Amygdala (tissue), 56 donors: ENCODE measurements at regions not wholly inside any gene's neighbourhood (a gene's known extent, or its start where the extent isn't known, plus 50 kb on each side); places are given as distances from the start of the nearest gene placed in this dataset.

Experiments used
- DNase-seq, 56 donors: peaks; one replicate each; lab custom pipeline; 2025; lab: John Stamatoyannopoulos, UW

DNA sequence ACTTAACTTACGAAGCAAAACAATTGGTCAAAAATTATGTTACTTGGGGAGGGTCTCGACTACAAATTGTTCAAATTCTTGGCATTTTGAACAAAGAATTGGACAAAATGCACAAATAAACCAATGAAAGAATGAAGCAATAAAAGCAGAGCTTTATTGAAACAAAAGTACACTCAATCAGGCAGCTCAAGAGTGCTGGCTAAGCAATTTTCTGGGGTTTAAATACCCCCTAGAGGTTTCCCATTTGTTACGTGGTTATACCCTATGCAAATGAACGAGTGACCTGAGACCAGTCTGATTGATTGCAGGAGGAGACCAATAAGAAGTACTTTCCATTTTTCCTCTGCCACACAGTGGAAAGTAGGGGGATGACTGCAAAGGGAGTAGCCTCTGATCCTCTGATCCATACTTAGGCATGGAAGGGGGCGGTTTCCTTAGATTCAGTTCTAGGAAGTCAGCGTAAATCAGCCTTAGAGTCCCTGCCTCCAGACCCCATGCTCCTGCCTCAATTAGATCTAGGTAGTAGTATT, 228.6 kb downstream of the EFNB2 start:
- DNase-seq = no peak

DNA sequence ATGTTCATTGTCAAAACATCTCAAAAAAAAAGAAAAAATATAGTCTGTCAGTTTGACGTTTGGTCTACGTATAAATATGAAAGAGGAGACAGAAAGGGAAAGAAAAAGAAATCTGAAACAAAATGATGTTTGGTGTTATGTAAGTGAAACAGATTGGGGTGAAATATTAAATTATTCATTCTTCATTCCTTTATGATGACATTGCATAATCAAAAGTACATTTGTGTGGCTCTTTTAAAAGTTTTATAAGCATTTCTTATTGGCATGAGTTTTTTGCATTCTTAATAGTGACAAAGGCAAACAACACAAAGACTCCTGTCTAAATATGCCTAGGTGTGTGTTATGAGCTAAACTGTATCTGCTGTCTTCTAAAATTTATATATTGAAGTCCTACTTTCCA, 232.6 kb downstream of the EFNB2 start:
- no peak for DNase-seq

GRCh38 chr13:106302011-106302410, 233.5 kb downstream of the EFNB2 start:
- DNase-seq = no peak

DNA sequence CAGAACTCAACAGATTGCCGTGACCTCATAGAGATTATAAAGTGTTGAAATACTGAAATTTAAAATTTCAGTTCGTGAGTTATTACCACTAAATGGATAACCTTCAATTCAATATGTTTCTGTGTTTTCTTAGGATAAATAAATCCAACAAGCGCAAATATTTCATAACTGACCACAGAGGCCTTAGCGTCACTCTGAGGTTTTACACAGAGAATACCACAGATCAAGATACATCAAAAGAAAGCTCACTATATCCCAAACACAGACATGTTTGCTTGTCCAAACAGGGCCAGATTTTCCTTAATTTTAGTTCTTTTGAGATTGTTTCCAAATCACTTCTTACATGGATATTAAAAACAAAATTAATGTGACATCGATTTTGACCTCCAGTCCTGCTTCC, 235.8 kb downstream of the EFNB2 start:
- DNase-seq = no peak

DNA sequence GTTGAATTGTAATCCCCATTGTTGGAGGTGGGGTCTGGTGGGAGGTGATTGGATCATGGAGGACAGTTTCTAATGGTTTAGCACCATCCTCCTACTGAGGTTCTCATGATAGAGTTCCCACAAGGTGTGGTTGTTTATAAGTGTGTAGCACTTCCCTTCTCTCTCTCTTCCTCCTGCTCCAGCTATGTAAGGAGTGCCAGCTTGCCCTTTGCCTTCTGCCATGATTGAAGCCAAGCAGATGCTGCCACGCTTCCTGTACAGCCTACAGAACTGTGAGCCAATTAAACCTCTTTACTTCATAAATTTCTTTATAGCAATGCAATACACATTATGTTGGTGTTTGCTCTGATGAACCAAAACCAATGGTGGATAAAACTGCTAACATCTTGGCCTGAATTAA, 238.2 kb downstream of the EFNB2 start:
- DNase-seq = no peak

- no peak for DNase-seq
These were observed 238.7 kb downstream of the EFNB2 start for GRCh38 chr13:106296723-106297122.

GRCh38 chr13:106295971-106296370, 239.5 kb downstream of the EFNB2 start:
- DNase-seq = no peak

GRCh38 chr13:106291006-106291405, 244.5 kb downstream of the EFNB2 start:
- no peak for DNase-seq

DNA sequence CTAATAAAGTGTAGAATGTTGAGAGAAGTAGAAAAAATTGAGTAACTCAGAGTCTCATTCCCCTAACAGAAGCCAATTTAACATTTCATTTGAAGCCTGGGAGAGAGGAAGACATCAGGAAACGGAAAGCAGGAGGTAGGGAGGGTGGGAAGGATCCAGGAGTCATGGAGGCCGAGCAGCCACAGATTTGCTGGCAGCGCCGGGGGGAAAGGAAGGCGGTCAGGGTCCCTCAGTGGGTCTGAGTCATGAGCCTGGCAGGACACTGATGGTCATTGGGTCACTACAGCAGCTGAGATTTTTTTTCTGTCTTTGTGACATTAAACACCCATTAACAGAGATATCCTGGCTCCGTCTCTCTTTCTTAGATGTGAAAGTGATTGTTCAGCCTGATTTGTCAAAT, 248.1 kb downstream of the EFNB2 start:
- no peak for DNase-seq

DNA sequence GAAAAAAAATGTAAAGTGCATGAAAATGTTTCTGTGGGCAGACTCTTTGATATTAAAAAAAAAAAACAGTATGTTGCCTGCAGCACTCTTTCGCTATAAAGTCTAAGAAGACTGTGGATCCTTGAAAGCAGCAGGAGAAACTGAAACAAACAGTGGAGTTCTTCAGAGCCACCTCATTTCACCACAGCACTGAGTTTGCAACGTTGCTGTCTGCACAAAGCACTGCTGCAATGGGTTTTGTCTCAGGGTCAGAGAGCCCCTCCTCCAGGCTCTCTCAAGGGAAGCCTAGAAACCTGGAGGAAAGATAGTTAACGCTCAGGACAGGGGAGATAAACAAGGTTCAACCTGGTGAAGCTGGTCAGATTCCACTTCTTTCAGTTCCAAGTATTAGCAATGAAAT, 248.7 kb downstream of the EFNB2 start:
- DNase-seq = no peak

DNA sequence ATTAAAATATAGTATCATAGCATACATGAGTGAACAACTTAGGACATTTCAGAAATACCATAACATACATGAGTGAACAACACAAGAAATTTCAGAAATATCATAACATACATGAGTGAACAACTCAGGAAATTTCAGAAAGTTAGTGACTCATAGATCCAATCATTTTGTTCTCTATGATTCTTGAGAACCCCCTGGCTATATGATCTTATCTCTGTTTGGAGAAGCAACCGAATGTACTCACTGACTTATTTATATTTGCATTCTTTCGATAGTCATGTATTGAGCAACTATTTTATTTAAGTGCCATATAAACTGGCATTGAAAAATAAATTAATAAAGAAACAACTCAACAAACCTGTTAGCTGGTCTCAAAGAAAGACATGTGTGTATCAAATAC, 251.1 kb downstream of the EFNB2 start:
- DNase-seq = no peak

- DNase-seq = no peak
These were observed 254.0 kb downstream of the EFNB2 start for GRCh38 chr13:106281426-106281825.

DNA sequence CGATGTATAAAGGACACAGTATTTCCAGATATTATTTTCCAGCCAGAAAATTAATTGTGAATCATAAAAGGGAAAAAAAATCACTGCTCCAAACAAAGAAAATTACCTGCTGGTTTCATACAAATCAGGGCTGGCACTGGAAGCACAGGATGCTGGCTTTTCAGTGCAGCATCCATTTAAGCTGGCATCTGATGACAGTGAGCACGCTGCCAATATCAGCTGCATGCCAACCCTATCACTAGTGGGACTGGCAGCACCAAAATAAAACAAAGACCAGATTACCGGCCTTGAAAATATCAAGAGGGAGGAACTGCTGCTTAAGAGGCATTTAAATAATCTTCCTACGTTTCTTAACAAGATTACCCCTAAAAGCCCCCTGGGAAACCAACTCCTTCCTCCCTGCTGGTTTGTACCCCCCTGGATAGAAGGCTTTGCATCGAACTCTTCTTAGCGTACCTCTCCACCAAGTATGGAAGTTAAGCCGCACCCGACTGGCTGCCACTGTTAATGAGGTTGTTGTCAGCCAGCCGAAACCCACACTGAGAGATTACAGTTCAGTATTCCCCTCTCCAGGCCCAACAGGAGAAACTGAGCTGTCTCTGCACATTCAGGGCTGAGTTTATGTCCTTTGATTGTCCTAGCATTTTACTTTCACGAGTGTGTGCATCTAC, 257.8 kb downstream of the EFNB2 start:
- DNase-seq = peak in 8 of 56 donors; percentile 1 to 25 (median 6)

GRCh38 chr13:106276876-106277275, 258.6 kb downstream of the EFNB2 start:
- DNase-seq = no peak

DNA sequence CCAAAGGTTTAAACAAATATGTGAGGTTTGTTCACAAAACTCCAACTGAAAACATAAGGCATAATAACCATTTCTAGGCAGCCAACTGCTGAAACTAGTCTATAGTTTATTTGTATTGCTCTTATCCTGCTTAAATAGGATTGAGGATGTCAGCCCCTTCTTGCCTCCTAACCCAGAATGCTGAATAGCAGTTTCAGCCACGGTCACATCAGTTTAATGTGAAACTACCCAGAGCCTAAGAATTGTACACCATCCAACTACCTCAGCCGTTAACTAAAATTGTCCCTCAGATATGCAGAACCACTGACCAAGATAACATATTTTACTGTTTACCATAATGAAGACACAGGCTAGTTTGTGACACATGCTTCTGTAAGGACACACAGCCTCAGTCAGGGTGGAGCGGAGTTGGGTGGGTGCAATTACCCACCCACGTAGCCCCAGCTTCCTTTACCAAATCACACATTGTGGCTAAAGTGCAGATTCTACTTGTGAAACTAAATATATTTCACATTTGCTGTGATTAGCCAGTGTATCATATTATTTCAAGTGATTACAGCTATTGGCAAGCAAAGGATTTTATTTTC, 259.9 kb downstream of the EFNB2 start:
- DNase-seq = no peak

GRCh38 chr13:106274551-106275203, 260.8 kb downstream of the EFNB2 start:
- DNase-seq = no peak

DNA sequence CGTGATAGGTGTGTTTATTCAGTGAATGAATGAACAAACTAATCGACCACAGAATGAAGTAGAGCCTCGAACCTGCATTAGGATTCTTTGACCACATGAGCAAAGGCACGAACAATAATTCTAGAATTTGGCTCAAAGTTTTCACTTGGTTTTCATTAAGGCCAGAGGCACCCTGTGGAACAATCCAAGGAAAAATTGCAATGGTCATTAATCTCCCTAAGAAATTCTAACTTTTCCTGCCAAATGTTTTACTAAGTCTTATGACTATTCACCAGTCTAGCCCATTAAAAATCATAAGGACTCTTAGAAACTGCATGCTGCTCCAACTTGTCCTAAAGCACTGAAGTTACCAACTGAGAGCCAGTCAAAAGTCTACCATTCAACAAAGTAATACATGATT, 271.7 kb downstream of the EFNB2 start:
- DNase-seq = no peak

DNA sequence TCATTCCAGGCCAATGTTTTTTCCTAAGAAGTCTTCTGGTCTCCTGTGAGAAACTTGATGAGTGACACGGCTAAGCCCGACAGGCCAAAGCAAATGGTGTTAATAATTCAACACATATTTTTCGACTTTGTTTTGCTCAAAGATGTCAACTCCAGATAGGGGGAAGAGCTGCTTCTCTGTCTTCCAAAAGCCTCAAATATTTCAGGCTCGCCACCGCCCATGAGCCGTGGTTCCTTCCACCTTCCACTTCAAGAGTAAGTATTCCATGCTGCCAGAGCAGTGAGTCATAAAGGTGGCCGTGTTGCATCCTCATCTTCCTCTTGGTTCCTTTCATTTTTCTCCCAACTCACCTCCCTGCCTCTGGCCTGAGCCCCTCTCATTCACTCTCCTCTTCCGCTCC, 272.6 kb downstream of the EFNB2 start:
- no peak for DNase-seq

DNA sequence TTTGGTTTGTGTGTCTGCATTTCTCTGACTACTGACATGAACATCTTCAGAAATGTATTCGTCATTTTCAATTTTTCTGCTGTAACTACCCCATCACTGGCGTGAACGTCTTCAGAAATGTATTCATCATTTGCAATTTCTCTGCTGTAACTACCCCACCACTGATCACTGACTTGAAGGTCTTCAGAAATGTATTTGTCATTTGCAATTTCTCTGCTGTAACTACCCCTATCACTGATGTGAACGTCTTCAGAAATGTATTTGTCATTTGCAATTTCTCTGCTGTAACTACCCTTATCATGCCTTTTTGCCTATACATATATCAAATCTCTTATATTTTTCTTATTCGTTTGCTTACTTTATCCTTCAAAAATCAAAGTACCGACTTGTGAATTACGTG, 274.0 kb downstream of the EFNB2 start:
- DNase-seq = no peak

GRCh38 chr13:106260352-106260751, 275.1 kb downstream of the EFNB2 start:
- no peak for DNase-seq

- no peak for DNase-seq
These were observed 275.5 kb downstream of the EFNB2 start for GRCh38 chr13:106259928-106260327.

- DNase-seq = no peak
These were observed 288.7 kb downstream of the EFNB2 start for GRCh38 chr13:106246666-106247188.
